ENCODE measurements at regions not wholly inside any gene's neighbourhood (a gene's known extent, or its start where the extent isn't known, plus 50 kb on each side); places are given as distances from the start of the nearest gene placed in this dataset.
A peak's percentile ranks its signal among the peaks of the same experiment; 100 is the strongest.

GRCh38 chr1:37177230-37177864 lies 143.0 kb upstream of the GRIK3 start:
- TF ChIP-seq POLR2A (IDR thresholded peaks at IDR 0.05) (no peak), CTCF (IDR thresholded peaks at IDR 0.05) (peak in 2 of 7 experiments; percentile 26)

All from body of pancreas (tissue), 4 donors.